Thoracic aorta (tissue), 2 donors: ENCODE measurements at regions not wholly inside any gene's neighbourhood (a gene's known extent, or its start where the extent isn't known, plus 50 kb on each side); places are given as distances from the start of the nearest gene placed in this dataset.

ENCODE experiments used
- ATAC-seq: fragments of 150-250 bp; one replicate; pipeline ENCODE4 v1.8.0; 2017; ENCODE audit warnings: low read depth; ENCODE audit not compliant: insufficient number of reproducible peaks, low FRiP score
- DNase-seq: peaks from one replicate; pipeline ENCODE4 v3.0.0-alpha.2; 2020; ENCODE audit warnings: low spot score
- H3K27ac ChIP-seq, 2 donors: fragments of 200-600 bp; sonication (generic); 1 replicate in 1 of 2; 2 replicates in 1 of 2; pipeline ENCODE4 v1.5.1; 2016; ENCODE audit warnings: mild to moderate bottlenecking in 2 of 2, moderate library complexity in 2 of 2
- H3K27me3 ChIP-seq: fragments of 200-600 bp; sonication (generic); replicated peaks from 2 replicates; pipeline ENCODE4 v1.6.0; 2016; ENCODE audit warnings: mild to moderate bottlenecking; ENCODE audit not compliant: insufficient read depth
- H3K36me3 ChIP-seq: fragments of 200-600 bp; sonication (generic); one replicate; pipeline ENCODE4 v1.5.1; 2016
- H3K4me1 ChIP-seq, 2 donors: fragments of 200-600 bp; sonication (generic); 1 replicate in 1 of 2; 2 replicates in 1 of 2; pipeline versions ENCODE4 v1.5.1 to v1.6.0; 2016; ENCODE audit warnings: low read depth in 2 of 2, mild to moderate bottlenecking in 1 of 2; ENCODE audit not compliant: control insufficient read depth in 1 of 2
- H3K4me3 ChIP-seq: fragments of 200-600 bp; sonication (generic); 2 replicates; pipeline ENCODE4 v1.5.1; 2016; ENCODE audit warnings: mild to moderate bottlenecking
- H3K9me3 ChIP-seq: fragments of 200-600 bp; sonication (generic); 2 replicates; pipeline ENCODE4 v1.5.1; 2016
- TF ChIP-seq, protein P1 (sequence below): fragments of 200-600 bp; sonication (generic); IDR thresholded peaks from one replicate; pipeline ENCODE4 v1.5.1; 2019; ENCODE audit warnings: antibody characterized with exemption

DNA sequence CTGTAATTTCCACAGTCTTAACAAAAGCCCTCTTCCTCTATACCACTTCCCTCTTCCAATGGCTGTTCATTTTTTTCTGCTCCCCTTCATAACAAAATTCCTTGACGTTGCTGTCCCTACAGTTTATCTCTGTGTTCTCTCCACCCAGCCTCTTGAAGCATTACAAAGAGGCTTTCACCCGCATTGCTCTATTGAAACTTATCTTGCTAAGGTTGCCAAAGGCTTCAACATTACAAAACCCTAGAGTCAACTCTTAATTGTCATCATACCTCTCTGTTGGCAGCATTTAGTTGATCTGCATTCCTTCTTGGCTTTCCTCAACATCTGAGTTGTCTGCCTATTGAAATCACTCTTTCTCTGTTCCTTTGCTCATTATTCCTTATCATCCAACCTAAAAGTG is 1055.7 kb downstream of the JRKL start:
- no peaks in the 10 kb centered on the region for H3K4me1 ChIP-seq
- H3K27me3 ChIP-seq, result no peaks in the 10 kb centered on the region
- TF ChIP-seq, protein P1, sequence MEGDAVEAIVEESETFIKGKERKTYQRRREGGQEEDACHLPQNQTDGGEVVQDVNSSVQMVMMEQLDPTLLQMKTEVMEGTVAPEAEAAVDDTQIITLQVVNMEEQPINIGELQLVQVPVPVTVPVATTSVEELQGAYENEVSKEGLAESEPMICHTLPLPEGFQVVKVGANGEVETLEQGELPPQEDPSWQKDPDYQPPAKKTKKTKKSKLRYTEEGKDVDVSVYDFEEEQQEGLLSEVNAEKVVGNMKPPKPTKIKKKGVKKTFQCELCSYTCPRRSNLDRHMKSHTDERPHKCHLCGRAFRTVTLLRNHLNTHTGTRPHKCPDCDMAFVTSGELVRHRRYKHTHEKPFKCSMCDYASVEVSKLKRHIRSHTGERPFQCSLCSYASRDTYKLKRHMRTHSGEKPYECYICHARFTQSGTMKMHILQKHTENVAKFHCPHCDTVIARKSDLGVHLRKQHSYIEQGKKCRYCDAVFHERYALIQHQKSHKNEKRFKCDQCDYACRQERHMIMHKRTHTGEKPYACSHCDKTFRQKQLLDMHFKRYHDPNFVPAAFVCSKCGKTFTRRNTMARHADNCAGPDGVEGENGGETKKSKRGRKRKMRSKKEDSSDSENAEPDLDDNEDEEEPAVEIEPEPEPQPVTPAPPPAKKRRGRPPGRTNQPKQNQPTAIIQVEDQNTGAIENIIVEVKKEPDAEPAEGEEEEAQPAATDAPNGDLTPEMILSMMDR, result no peak
- no peak overlapping the region for H3K4me3 ChIP-seq
- no peaks in the 10 kb centered on the region for H3K36me3 ChIP-seq
- no peak overlapping the region for H3K27ac ChIP-seq
- ATAC-seq (no peak), DNase-seq (no peak)
- H3K9me3 ChIP-seq, result no peaks in the 10 kb centered on the region

DNA sequence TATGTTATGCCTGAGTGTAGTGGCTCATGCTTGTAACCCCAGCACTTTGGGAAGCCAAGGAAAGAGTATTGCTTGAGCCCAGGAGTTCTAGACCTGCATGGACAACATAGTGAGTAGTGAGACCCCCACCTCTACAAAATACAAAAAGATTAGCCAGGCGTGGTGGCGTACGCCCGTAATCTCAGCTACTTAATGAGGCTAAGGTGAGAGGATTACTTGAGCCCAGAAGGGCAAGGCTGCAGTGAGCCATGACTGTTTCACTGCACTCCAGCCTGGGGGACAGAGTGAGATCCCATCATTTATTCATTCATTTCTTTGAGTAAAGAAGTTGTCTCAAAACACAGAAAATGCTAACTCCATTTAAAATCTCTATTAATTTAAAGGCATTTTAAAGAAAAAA is 1061.6 kb downstream of the JRKL start:
- Histone ChIP-seq H3K27me3 (no peaks in the 10 kb centered on the region), H3K9me3 (no peaks in the 10 kb centered on the region), H3K4me1 (no peaks in the 10 kb centered on the region), H3K27ac (no peak overlapping the region), H3K36me3 (no peaks in the 10 kb centered on the region), H3K4me3 (no peak overlapping the region)
- ATAC-seq (no peak), DNase-seq (no peak)
- TF ChIP-seq, protein P1, result no peak

DNA sequence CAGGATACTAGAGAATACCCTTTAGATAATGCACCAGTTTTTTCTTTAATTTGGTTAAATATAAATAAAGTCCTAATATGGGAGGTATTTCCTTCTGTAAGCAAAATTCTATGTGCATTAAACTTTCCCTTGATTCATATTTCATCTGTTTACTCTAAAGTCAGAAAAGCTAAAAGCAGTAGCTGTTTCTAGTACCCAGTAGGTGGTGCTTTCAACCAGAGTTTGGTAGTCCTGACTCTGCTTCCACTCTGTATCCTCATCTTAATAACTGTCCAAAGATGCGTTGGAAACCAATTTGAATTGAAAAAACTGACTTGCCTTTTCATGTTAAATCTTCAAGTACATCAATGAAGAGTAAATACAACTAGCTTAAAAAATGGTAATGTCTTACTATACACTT is 1065.2 kb downstream of the JRKL start:
- H3K9me3 ChIP-seq, result no peaks in the 10 kb centered on the region
- no peak overlapping the region for H3K27ac ChIP-seq
- no peak overlapping the region for H3K4me3 ChIP-seq
- TF ChIP-seq, protein P1, result no peak
- DNase-seq (no peak), ATAC-seq (no peak)
- no peaks in the 10 kb centered on the region for H3K36me3 ChIP-seq
- H3K27me3 ChIP-seq, result no peaks in the 10 kb centered on the region
- no peaks in the 10 kb centered on the region for H3K4me1 ChIP-seq

DNA sequence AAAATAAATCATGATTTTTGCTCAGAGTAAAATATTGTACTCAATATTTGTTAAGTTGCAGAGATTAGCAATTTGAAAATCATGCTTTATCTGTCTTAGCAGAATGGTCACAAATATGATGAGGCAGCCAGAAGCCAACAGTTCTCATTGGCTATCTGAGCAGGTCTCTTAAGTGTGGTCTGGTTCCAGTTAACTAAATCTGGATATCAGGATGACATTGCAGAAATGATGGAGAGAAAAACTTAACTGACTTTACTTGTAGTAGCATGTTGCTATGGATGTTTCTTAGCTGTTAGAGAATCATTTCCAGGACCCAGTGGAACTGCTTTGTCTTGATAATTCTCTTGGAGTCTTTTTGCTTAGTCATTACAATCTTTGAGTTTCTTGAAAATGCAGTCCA is 1070.3 kb downstream of the JRKL start:
- ATAC-seq (no peak), DNase-seq (no peak)
- TF ChIP-seq, protein P1, result no peak
- Histone ChIP-seq H3K27me3 (no peaks in the 10 kb centered on the region), H3K9me3 (no peaks in the 10 kb centered on the region), H3K27ac (no peak overlapping the region), H3K4me3 (no peak overlapping the region), H3K36me3 (no peaks in the 10 kb centered on the region), H3K4me1 (no peaks in the 10 kb centered on the region)

DNA sequence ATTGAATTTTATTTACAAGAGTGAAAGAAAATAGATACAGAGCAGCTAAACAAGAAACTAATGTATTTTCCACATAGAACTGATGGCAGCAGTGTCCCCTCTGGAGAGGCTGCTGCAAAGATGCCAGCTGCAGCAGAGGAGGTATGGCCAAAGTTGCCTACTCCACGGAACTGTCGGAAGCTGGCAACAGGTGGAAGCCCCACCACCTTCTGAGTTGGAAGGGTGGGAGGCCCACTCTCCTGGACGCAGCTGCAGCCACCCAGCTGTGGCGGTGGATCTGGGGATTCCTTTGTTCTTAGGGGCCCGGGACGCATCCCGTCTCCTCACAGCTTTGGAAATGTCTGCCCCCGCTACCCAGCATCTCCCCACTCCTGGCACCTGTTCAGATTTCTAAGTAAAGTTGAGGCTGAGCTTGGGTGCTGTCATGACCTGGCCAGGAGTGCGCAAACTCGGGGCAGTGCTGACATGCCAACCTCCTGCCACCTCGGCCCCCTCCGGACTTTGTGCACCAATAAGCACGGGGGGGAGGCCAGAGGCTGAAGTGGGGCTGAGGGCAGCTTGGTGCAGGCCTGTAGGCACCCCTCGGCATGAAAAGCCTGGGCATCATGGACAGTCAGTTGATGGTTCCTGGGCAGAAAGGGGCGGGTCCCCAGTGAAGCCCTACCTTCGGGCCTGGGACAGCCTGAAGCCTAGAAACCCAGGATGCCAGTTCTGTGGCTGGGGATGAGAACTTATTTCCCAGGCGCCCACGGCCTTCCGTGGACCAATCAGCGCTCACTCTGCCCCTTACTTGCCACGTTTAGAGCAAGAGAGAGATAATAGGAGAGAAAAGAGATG is 1071.4 kb downstream of the JRKL start:
- no peak for ATAC-seq
- Histone ChIP-seq H3K9me3 (no peaks in the 10 kb centered on the region), H3K27ac (no peak overlapping the region), H3K4me3 (no peak overlapping the region), H3K4me1 (no peaks in the 10 kb centered on the region), H3K36me3 (no peaks in the 10 kb centered on the region), H3K27me3 (no peaks in the 10 kb centered on the region)
- no peak for DNase-seq
- TF ChIP-seq, protein P1, result no peak
